Stimulated activated CD8-positive, alpha-beta memory T cell treated with anti-CD3 and anti-CD28 coated beads, Interleukin-4, amount 100 ng/mL, for 24 hours (primary cell): ENCODE measurements at regions not wholly inside any gene's neighbourhood (a gene's known extent, or its start where the extent isn't known, plus 50 kb on each side); places are given as distances from the start of the nearest gene placed in this dataset.

Experiments used
- DNase-seq: peaks from one replicate; pipeline ENCODE4 v3.0.0-alpha.2; 2020; ENCODE audit warnings: low read depth

DNA sequence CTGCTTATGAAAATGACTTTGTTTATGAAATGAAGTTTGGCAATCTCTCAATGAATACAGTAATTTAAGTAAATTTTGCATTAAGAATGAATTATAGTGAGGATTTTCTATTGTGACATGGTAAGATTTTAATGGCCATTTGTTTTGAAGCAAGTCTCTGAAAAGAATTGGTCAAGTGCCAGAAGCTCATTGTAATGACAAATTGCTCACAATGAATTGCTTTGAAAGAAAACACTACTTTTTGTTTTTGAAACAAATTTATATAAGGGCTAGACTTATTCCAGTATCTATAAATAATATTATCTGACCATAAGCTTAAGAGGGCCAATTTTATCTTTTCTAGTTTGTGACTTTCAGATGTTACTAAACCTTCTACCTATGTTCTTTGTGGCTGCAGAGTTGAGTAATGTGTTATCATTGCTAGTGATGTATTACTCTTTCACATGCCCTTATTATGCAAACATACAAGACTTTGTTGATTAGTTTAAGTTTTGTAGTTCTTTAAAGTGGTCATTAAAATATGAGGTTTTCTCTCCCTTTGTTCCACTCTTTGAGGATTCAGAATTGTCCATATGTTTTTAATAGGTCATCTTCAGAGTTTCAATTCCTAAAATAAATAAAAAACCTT lies 93.0 kb upstream of the ZNF608 start:
- no peak for DNase-seq

DNA sequence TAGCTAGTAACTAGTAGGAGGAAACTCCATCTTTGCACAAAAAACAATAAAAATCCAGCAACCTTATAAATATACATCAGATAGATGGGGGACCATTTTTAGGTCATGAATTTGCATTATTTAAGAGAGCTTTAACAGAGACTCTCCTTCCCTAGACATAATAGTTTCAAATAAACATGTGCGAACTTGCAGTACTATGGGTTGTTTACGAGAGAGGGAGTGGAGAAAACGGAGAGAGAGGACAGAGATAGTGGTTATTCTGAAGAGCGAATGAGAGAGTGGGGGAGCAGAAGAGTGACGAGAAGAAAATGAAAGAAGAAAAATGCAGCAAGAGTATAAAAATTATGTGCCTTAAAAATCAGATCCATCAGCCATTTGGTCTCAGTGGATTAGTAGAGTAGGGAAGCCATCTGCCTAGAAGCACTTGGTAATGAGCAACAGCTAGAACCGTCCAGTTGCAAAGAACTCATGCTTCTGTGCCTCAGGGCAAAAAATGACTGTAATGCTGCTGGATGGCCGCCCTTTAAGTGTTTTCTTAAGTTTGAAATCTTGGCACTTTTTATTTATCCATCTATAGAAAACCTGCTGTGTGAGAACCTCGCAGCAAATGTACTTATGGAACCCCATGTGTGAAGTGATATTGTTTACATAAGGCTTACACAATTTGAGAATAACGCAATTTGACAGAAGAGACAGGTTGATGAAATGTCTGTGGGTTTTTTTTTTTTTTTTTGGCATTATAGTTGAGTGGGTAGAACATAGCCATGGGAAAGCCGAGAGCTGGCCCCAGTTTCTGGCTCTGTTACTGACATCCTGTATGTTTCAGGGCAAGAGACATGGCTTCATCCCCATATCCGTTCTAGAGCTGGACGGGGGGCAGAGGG lies 95.6 kb upstream of the ZNF608 start:
- no peak for DNase-seq

DNA sequence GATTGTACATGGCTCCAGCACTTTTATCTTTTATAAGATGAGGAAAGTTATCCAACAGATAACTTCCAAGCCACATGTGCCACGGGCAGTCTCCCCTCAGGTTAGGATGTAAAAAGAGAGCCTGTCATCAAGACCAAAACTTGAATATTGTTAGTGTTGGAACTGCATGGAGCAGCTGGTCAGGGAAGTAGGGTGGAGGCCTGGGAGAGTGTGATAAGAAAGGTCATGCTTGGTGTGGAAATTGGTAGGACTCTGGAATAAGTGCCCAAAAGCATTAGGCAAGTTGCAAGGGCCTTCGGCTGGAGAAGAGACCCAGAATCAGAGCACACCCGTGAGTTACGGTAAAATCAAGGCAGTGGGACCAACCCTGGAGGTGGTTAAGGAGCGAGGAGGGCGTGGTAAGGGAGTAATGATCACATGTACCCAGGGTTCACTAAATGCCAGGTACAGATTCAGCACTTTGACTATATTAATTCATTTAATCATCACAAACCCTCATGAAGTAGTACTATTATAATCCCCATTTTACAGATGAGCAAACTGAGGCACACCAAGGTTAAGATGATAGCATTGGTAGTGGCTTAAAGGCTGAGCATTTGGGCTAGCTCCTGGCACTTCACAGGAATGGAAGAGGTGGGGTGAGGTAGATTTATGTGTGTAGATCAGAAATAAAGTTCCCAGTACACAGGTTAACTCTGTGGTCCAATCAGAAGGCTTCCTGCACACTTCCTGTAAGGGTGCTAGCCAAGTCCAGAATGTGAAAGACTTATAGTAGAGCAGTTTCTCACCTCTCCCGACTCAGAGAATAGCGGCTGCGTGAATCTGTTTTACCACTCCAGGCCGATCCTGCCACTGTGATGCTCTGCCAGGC lies 96.5 kb upstream of the ZNF608 start:
- DNase-seq: no peak

DNA sequence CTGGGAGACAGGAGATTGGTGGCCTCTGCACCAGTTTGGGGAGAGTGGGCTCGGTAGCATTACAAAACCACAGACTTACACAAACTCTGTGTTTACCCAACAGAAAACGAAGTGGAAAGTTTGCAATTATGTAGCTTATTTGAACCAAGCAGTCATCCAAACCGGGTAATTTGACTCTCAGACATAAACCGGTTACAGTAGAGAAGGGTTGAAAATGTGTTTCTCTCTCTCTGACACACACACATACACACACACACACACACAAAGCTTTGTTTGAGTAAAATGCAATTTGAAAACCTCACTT lies 97.1 kb upstream of the ZNF608 start:
- DNase-seq: no peak

DNA sequence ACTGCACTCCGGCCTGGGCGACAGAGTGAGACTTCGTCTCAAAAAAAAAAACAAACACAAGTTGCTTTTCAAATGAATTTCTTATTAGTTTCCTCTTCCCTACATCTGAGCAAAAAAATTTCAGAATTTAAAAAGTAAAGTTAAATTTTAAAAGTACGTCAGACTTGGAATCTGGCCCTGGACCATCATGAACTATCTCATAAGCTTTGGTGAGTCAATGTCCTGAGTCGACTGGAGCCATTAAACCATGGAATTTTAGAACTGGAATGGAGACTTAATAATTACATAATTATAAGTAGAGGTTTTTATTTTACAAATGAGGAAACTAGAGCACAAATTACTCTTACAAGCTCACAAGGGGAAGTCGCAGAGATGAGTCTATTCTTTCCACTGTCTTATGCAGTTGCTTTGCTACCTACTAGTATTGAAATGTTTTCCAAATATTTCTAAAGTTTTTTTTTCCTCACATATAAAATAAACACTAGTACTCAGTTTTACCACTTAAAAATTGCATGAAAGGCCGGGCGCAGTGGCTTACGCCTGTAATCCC lies 98.0 kb upstream of the ZNF608 start:
- DNase-seq: no peak

DNA sequence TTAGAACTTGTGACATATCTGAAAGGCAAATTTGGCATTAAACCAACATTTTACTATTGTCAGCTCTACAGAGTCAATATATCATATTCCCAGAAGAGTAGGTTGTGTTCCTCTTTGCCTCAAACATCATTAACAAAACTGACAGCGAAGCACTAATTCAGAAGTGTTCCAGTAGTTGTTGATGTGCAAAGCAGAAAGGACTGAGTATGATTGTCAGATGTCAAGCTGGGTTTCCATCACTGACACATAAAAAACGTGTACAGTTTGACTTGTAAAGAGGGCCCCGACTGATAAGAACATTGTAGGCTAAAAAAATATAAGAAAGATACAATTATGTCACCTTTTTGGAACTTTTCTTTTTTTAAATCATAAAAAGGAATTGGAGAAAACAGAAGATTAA lies 101.5 kb upstream of the ZNF608 start:
- no peak for DNase-seq

DNA sequence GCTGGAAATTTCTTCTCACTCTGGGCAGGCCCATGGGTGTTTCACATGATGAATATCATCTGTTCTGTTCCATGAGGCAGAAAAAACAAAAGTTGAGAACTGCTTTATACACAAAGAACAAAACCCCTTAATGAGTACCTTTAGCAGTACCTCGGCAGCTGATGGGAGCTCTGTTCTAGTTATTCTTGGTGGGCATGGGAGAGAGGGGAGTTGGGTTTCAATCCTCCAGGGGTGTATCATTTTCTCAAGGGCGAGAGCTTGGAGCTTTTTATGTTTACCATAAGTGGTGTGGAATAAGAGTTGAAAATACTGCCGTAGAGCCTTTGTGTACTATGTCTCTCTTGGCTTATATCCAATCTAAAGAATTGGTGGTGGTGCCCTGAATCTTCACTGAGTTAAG lies 103.3 kb upstream of the ZNF608 start:
- DNase-seq: no peak

DNA sequence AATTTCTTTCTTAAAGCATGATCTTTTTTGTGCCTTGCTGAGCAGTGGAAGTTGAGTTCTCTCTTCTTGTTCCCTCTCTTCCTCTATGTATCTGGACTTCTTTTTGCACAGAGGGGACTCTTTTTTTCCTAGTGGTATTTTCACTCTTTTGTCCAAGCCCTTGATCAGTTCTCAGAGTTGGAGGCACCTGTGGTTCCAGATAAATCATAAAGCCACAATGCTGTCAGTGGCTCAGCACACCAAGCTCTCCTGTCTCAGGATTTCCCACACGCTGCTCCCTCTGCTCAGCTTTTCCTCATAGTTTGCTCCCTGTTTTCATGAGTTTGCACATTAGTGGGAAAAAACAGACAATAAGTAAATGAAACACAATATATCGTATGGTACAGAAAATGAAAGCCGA lies 110.3 kb upstream of the ZNF608 start:
- no peak for DNase-seq

DNA sequence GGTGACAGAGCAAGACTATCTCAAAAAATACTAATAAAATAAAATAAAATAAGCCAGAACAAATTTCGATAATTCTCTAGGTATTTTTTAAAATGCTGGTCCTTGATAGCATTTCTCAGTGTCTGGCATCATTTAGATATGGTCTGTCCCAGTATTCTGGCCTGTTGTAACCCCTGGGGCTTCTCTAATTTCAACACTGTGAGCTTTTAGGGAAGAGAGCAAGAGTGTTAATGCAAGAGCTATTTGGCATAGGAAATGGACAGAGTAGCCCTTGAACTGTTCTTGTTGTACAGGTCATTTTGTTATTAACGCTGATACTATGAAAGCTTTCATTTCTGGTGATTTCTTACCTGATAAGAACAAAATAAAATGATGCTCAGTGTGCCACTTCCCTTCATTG lies 112.2 kb upstream of the ZNF608 start:
- DNase-seq: no peak

DNA sequence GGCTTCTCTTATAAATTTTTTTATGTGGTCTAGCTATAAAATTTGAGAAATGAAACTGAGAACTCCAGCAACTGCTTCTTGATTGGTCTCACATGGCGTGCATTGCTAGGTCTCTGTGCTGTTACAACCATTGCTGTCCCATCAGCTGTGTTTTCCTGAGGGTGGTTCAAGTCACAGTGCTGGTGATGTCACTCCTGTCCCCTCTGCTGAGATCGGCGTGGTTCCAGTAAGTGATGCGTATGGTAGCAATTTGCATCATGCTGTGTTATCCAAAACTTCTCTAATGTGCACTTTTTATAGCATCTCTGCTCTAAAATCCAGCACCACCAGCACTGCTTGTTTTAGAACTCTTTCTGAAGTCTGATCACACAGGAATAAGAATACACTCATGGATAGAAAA lies 112.6 kb upstream of the ZNF608 start:
- no peak for DNase-seq

DNA sequence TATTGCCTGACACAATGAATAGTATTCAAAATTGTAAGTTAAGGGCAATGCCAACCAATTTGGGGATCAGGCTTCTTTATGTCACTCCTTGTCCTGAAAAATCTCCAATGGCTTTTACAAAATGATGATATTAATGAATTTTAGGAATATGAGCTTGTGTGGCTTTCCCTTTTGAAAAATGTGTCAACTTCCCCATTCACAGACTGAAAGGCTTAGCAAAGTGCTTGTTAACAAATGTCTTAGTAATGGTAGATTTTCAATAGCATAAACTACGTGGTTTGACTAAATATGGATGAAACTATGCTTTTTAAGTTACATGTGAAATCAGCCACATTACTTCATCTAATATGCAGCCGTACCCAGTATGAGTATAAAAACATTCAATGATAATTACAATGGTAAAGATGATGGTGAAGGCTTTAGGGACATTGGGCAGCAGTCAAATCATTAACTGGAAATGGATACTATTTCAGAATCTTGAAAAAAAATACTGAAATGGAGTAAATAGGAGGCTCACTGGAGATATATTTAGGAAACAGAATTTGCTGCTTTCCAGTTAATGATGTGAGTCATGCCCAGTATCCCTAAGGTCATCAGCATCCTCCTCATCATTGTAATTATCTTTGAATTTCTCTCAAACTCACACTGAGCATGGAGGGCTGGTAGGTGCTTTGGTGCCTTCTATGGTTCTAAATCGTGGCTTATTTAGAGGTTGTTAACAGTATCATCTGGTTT lies 113.3 kb upstream of the ZNF608 start:
- no peak for DNase-seq

DNA sequence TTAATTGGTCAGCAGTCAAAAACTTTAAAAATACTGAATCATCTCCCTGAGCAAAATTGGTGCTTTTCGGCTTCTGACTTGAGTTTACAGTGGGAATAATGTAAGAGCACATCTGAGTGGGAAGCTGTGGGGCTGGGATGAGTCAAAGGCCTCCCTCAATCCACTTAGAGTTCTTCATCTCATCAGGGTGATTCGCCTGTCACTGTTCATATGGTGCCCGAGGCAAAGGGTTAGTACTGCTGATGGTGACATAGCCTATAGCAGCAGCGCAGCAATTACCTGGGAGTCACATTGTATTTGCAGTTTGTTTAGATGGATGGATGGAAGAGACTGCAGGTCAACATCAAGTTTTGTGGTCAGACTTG lies 113.8 kb upstream of the ZNF608 start:
- DNase-seq: no peak

DNA sequence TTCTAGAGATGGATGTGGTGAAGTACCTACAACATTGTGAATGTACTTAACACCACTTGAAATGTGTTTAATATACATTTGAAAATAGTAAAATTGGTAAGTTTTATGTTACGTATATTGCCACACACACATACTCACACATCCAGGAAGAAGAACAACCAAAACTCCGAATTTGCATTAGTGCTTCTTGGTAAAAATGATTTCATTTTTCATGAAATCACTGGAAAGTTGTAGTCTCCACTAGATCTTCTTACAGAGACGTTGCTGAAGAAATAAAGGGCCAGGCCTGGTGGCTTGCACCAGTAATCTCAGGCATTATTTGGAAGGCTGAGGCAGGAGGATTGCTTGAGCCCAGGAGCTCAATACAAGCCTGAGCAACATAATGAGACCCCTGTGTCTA lies 118.6 kb upstream of the ZNF608 start:
- DNase-seq: no peak

DNA sequence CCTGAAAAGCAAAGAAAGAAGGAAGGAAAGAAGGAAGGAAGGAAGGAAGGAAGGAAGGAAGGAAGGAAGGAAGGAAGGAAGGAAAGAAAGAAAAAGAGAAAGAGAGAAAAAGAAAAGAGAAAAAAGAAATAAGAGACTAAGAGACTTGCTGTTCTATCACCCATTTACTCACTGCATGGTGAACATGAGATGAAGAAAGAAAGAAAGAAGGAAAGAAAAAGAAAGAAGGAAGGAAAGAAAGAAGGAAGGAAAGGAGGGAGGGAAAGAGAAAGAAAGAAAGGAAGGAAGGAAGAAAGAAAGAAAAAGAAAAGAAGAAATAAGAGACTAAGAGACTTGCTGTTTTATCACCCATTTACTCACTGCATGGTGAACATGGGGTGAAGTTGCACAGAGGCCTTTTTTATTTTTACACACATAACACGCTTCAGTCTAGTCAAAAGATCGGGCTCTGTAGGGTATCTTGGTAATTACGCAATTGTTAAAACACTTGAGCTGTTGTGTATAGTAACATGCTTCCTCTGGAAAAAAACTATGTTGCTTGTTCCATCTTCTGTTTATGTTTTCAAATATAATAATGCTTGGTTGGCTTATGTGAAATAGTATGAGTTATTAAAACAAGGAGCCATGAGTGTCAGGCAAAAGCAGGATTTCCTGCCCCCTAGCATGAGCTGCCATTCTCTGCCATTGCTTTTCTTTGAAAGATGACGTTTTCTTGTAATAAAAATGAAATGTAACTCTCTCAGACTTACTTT lies 119.3 kb upstream of the ZNF608 start:
- no peak for DNase-seq

DNA sequence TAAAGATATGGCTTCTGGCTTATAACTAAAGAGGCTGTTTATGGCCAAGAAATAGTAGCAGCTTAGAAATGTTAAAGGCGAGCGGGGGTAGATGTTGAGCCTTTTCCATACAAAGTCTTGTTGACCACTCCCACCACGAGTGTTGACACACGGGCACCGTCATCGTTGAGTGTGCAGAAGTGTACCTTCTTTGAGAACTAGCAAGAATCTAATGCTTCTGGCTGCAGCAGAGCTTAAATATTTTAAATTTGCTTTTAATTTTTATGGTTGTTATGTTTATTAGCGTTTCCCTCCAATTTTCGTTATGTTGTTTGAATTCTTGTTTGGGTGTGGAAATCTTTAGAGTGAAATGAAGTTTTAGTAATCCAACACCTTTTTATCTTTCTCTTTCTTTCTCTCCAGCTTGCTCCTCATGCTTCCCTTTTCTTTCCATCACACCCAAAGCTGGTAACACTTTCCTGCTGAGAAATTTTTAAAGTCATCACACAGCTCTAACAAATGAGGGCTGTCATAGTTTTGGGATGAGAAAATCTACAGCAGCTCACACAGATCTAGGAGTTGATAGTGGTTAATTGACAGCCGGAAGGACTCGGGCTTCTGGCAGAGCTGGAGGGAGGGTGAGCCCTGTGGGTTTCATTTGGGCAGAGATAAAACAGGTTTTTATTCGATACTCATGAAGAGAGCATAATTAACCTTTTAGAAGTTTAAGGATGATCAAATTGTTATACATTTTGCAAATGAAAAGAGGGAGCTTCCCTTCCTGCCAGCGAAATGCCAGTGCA lies 120.1 kb upstream of the ZNF608 start:
- no peak for DNase-seq

DNA sequence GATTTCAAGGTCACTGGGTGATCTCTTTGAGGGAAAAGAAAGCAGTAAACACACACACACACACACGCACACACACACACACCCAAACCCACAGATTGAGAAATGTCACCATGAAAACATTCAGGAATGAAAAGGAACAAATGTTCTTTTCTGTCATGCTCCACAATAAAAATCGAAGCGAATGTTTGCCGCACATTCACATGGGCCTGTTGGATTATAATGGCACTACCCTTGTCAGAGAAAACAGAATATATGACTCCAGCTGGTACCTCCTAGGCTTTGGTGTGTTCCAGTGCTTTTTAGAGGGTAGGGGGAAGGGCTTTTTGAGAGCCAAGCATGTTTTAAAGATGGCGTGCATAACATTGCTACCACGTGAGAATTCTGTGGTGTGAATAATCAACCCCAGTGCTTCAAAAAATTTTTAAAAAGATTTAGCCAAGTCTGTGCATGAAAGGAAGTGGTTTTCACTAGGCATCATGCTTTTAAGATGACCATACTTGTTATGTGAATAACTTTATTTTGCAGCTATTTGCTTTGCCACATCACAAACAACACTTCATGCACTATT lies 120.8 kb upstream of the ZNF608 start:
- DNase-seq: no peak

DNA sequence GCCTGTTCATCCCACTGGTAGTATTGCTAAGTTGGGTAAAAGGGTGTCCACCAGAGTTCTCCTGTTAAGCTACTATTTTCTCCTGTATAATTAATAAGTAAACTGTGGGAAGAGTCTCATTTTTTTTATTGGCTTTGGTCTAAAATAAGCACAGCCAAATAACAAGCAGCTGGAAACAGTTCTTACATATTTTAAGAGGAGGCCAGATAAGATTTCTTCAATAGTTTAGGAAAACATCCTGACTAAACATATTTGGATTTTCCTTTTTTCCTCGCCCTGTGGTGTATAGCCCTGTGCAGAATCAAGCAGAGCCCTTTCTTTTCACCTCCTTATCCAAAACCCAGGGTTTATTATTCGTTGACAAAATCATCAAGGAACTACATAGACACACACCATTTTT lies 122.2 kb upstream of the ZNF608 start:
- no peak for DNase-seq

DNA sequence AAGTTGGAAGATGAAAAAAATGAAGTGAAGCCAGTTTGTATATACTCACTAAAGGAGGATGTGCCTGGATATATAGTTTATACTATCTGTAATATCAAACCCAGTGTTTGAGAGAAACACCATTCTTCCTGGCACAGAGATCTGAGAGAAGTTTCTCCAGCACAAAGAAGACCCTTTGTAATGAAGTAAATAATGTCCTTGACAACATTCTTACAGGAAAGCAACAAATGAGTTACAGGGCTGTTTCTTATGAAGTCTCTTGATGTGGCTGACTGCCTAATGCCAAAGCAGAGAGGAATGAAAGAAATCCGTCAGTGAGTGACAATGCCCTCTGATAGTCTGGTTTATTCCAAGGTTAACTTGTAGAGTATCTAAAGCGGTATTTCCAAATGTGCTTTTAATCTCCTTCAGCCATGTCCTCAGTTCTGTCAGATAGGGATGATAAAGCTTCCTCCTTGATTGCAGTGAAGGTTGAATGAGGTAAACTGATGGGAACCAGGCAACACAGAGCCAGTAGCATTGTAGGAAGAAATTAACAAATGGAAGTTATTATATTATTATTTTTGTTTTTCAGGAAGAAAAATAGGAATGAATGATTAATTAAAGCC lies 123.1 kb upstream of the ZNF608 start:
- DNase-seq: no peak

DNA sequence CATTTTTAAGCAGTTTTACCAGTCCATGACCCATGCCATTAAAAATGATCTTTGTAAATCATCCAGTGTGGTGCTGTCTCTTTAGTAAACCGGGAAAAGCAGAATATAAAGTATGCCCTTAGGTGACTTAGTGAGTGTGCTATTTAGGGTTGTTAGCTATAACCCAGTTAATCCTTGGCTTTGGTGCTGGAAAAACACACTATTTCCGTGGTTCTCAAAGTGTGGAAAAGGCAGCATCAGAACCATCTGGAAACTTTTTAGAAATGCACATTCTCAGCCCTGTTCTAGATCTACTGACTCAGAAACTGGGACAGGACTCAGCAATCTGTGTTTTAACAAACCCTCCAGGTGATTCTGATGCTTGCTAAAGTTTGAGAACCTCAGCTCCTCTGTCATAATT lies 123.6 kb upstream of the ZNF608 start:
- DNase-seq: no peak

DNA sequence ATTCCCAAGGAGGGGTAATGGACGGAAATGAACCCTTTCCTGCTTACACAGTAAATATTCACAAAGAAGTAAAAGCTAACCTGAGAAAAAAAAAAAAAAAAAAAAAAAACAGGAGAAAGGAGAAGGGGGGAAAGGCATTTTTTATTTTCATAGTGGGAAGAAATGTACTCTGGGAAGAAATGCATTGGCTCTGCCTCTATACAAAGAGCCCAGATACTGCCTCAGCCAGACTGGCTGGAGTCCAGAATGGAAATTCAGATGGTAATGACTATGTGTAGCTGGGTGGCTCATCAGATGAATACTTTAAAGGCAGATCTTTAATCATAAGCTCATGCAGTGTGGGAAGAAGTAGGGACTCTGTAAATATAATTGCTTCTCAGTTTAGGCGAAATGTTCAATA lies 124.9 kb upstream of the ZNF608 start:
- DNase-seq: no peak
